Liver (tissue), 3 donors: ENCODE measurements at regions not wholly inside any gene's neighbourhood (a gene's known extent, or its start where the extent isn't known, plus 50 kb on each side); places are given as distances from the start of the nearest gene placed in this dataset.

Source experiments
- GABPA ChIP-seq, 2 donors: IDR thresholded peaks in 1 of 2; conservative IDR thresholded peaks in 1 of 2; 2 replicates each; pipeline ENCODE4 v1.6.1; 2016; ENCODE audit warnings: antibody characterized with exemption in 2 of 2, mild to moderate bottlenecking in 1 of 2, moderate library complexity in 1 of 2
- RAD21 ChIP-seq, 2 donors: IDR thresholded peaks; 2 replicates each; pipeline ENCODE4 v1.6.1; 2016; ENCODE audit warnings: antibody characterized with exemption in 2 of 2, mild to moderate bottlenecking in 2 of 2
- RXRA ChIP-seq, 2 donors: IDR thresholded peaks; 2 replicates each; pipeline ENCODE4 v1.6.1; 2017 to 2018; ENCODE audit warnings: antibody characterized with exemption in 2 of 2, mild to moderate bottlenecking in 1 of 2
- TAF1 ChIP-seq: conservative IDR thresholded peaks from 2 replicates; pipeline ENCODE4 v1.6.1; 2016; ENCODE audit warnings: antibody characterized with exemption, mild to moderate bottlenecking
- YY1 ChIP-seq: IDR thresholded peaks from 2 replicates; pipeline ENCODE4 v1.6.1; 2016; ENCODE audit warnings: antibody characterized with exemption, mild to moderate bottlenecking
- TF ChIP-seq, protein P1 (sequence below): IDR thresholded peaks from 2 replicates; pipeline ENCODE4 v1.6.1; 2016; ENCODE audit warnings: antibody characterized with exemption, mild to moderate bottlenecking
- TF ChIP-seq, protein P2 (sequence below): fragments of 150-350 bp; IDR thresholded peaks from 2 replicates; pipeline ENCODE4 v1.5.1; 2017; ENCODE audit warnings: improper control_type of control experiment, low read depth, low read length; ENCODE audit not compliant: missing input control
- TF ChIP-seq, protein P3 (sequence below): IDR thresholded peaks from 2 replicates; pipeline ENCODE4 v1.6.1; 2016; ENCODE audit warnings: antibody characterized with exemption
- TF ChIP-seq, protein P4 (sequence below): IDR thresholded peaks from 2 replicates; pipeline ENCODE4 v1.6.1; 2016; ENCODE audit warnings: antibody characterized with exemption
- donor health status: healthy.
- donor health status: healthy.

DNA sequence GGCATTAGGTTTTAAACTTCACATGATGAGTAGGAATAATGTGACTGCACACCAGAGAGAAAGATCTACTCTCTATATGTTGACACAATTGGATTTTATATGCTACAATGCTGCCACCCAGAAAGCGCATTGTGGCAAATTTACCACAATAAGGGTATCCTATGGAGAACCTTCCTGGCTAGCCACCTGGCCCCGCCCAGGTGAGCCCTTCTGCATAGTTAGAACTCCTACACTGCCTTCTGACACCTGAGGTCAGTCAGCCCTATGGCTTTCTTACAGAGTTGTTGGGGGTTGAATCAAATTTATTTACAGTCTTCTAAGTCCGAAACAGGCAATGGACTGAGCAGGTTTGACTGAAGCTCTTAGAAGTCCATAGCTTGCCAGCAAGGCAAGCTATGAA is 153.8 kb upstream of the S100G start:
- TF ChIP-seq RAD21 (IDR thresholded peaks at IDR 0.05): no peak
- no peak for TF ChIP-seq TAF1
- TF ChIP-seq, protein P1, sequence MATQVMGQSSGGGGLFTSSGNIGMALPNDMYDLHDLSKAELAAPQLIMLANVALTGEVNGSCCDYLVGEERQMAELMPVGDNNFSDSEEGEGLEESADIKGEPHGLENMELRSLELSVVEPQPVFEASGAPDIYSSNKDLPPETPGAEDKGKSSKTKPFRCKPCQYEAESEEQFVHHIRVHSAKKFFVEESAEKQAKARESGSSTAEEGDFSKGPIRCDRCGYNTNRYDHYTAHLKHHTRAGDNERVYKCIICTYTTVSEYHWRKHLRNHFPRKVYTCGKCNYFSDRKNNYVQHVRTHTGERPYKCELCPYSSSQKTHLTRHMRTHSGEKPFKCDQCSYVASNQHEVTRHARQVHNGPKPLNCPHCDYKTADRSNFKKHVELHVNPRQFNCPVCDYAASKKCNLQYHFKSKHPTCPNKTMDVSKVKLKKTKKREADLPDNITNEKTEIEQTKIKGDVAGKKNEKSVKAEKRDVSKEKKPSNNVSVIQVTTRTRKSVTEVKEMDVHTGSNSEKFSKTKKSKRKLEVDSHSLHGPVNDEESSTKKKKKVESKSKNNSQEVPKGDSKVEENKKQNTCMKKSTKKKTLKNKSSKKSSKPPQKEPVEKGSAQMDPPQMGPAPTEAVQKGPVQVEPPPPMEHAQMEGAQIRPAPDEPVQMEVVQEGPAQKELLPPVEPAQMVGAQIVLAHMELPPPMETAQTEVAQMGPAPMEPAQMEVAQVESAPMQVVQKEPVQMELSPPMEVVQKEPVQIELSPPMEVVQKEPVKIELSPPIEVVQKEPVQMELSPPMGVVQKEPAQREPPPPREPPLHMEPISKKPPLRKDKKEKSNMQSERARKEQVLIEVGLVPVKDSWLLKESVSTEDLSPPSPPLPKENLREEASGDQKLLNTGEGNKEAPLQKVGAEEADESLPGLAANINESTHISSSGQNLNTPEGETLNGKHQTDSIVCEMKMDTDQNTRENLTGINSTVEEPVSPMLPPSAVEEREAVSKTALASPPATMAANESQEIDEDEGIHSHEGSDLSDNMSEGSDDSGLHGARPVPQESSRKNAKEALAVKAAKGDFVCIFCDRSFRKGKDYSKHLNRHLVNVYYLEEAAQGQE: no peak
- TF ChIP-seq, protein P2, sequence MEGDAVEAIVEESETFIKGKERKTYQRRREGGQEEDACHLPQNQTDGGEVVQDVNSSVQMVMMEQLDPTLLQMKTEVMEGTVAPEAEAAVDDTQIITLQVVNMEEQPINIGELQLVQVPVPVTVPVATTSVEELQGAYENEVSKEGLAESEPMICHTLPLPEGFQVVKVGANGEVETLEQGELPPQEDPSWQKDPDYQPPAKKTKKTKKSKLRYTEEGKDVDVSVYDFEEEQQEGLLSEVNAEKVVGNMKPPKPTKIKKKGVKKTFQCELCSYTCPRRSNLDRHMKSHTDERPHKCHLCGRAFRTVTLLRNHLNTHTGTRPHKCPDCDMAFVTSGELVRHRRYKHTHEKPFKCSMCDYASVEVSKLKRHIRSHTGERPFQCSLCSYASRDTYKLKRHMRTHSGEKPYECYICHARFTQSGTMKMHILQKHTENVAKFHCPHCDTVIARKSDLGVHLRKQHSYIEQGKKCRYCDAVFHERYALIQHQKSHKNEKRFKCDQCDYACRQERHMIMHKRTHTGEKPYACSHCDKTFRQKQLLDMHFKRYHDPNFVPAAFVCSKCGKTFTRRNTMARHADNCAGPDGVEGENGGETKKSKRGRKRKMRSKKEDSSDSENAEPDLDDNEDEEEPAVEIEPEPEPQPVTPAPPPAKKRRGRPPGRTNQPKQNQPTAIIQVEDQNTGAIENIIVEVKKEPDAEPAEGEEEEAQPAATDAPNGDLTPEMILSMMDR: no peak
- TF ChIP-seq, protein P3, sequence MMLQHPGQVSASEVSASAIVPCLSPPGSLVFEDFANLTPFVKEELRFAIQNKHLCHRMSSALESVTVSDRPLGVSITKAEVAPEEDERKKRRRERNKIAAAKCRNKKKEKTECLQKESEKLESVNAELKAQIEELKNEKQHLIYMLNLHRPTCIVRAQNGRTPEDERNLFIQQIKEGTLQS: no peak
- TF ChIP-seq GABPA (IDR thresholded peaks at IDR 0.05 in 1 of 2, conservative IDR thresholded peaks at IDR 0.05 in 1 of 2): no peak
- TF ChIP-seq RXRA (IDR thresholded peaks at IDR 0.05): no peak
- TF ChIP-seq YY1: no peak
- TF ChIP-seq, protein P4, sequence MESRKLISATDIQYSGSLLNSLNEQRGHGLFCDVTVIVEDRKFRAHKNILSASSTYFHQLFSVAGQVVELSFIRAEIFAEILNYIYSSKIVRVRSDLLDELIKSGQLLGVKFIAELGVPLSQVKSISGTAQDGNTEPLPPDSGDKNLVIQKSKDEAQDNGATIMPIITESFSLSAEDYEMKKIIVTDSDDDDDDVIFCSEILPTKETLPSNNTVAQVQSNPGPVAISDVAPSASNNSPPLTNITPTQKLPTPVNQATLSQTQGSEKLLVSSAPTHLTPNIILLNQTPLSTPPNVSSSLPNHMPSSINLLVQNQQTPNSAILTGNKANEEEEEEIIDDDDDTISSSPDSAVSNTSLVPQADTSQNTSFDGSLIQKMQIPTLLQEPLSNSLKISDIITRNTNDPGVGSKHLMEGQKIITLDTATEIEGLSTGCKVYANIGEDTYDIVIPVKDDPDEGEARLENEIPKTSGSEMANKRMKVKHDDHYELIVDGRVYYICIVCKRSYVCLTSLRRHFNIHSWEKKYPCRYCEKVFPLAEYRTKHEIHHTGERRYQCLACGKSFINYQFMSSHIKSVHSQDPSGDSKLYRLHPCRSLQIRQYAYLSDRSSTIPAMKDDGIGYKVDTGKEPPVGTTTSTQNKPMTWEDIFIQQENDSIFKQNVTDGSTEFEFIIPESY: no peak
